IPS-NIHi11 (cell line): ENCODE measurements at regions not wholly inside any gene's neighbourhood (a gene's known extent, or its start where the extent isn't known, plus 50 kb on each side); places are given as distances from the start of the nearest gene placed in this dataset.

ENCODE experiments used
- DNase-seq: peaks from one replicate; pipeline ENCODE4 v3.0.0; 2012; ENCODE audit warnings: mixed read lengths, low spot score

- DNase-seq = no peak
Observed at GRCh38 chr17:14886200-14886739, 378.9 kb downstream of the PMP22 start.

- no peak for DNase-seq
Observed at GRCh38 chr17:14882131-14882530, 383.0 kb downstream of the PMP22 start.

GRCh38 chr17:14875557-14876412, 389.3 kb downstream of the PMP22 start:
- no peak for DNase-seq

GRCh38 chr17:14873996-14874395, 391.1 kb downstream of the PMP22 start:
- DNase-seq = no peak

- no peak for DNase-seq
Observed at GRCh38 chr17:14873540-14873939, 391.6 kb downstream of the PMP22 start.

- DNase-seq = no peak
Observed at GRCh38 chr17:14871921-14872320, 393.2 kb downstream of the PMP22 start.

GRCh38 chr17:14866266-14866665, 398.9 kb downstream of the PMP22 start:
- no peak for DNase-seq

GRCh38 chr17:14864127-14864526, 401.0 kb downstream of the PMP22 start:
- DNase-seq = no peak

GRCh38 chr17:14859542-14859941, 405.6 kb downstream of the PMP22 start:
- no peak for DNase-seq

GRCh38 chr17:14856176-14856575, 408.9 kb downstream of the PMP22 start:
- DNase-seq = no peak

GRCh38 chr17:14854691-14855090, 410.4 kb downstream of the PMP22 start:
- no peak for DNase-seq

- DNase-seq = no peak
Observed at GRCh38 chr17:14845591-14846281, 419.4 kb downstream of the PMP22 start.

GRCh38 chr17:14843086-14843795, 421.9 kb downstream of the PMP22 start:
- DNase-seq = no peak

GRCh38 chr17:14840616-14841231, 424.4 kb downstream of the PMP22 start:
- no peak for DNase-seq

GRCh38 chr17:14838567-14838966, 426.6 kb downstream of the PMP22 start:
- no peak for DNase-seq

- no peak for DNase-seq
Observed at GRCh38 chr17:14833201-14833785, 431.8 kb downstream of the PMP22 start.

GRCh38 chr17:14831491-14831890, 433.6 kb downstream of the PMP22 start:
- DNase-seq = no peak

- DNase-seq = no peak
Observed at GRCh38 chr17:14827396-14827919, 437.7 kb downstream of the PMP22 start.

GRCh38 chr17:14826358-14826757, 438.8 kb downstream of the PMP22 start:
- DNase-seq = no peak

- no peak for DNase-seq
Observed at GRCh38 chr17:14818469-14818868, 446.7 kb downstream of the PMP22 start.

- DNase-seq = no peak
Observed at GRCh38 chr17:14815079-14815478, 450.0 kb downstream of the PMP22 start.
